ENCODE measurements at regions not wholly inside any gene's neighbourhood (a gene's known extent, or its start where the extent isn't known, plus 50 kb on each side); places are given as distances from the start of the nearest gene placed in this dataset.

DNA sequence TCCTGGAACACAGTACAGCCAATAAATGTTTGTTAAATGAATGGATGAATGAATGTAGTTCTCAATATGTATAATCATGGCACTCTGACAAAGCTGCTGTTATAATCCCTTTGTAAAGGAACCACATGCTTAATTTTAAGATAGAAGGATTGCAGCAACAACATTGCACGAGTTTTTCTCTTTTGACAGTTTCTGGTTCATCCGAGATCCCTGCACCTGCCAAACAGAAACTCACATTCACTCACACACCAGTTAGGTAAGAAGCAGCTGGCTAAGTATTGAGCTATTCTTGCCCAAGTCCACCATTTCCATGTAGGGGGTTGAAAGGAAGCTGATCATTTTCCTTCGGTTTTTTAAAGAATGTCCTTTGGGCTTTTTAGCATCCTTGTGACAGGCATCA is 133.7 kb upstream of the MAP1B start:
- no peak for TF ChIP-seq EZH2 (IDR thresholded peaks at IDR 0.05; ENCODE audit: borderline replicate concordance, low read depth, low read length, poor library complexity, severe bottlenecking)
- TF ChIP-seq, protein P1, sequence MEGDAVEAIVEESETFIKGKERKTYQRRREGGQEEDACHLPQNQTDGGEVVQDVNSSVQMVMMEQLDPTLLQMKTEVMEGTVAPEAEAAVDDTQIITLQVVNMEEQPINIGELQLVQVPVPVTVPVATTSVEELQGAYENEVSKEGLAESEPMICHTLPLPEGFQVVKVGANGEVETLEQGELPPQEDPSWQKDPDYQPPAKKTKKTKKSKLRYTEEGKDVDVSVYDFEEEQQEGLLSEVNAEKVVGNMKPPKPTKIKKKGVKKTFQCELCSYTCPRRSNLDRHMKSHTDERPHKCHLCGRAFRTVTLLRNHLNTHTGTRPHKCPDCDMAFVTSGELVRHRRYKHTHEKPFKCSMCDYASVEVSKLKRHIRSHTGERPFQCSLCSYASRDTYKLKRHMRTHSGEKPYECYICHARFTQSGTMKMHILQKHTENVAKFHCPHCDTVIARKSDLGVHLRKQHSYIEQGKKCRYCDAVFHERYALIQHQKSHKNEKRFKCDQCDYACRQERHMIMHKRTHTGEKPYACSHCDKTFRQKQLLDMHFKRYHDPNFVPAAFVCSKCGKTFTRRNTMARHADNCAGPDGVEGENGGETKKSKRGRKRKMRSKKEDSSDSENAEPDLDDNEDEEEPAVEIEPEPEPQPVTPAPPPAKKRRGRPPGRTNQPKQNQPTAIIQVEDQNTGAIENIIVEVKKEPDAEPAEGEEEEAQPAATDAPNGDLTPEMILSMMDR (conservative IDR thresholded peaks at IDR 0.05; ENCODE audit: low read depth, low read length): no peak
